GM13976 (cell line): ENCODE measurements at regions not wholly inside any gene's neighbourhood (a gene's known extent, or its start where the extent isn't known, plus 50 kb on each side); places are given as distances from the start of the nearest gene placed in this dataset.

Source experiments
- DNase-seq: peaks from one replicate; pipeline ENCODE4 v3.0.0; 2012; ENCODE audit warnings: low spot score
- CTCF ChIP-seq: IDR thresholded peaks from 2 replicates; pipeline ENCODE4 v1.5.1; 2012; ENCODE audit warnings: borderline replicate concordance, mild to moderate bottlenecking; ENCODE audit not compliant: insufficient read depth; ENCODE audit errors: extremely low read depth, missing control alignments, control extremely low read depth
- in situ Hi-C: fragments of 300-500 bp; cut with MboI; formaldehyde crosslinking; loops from one replicate; pipeline ENCODE4 v1.12.0; 2022; ENCODE audit warnings: low sequenced_read_pairs, mixed read lengths, inconsistent platforms; ENCODE audit not compliant: unreplicated experiment

DNA sequence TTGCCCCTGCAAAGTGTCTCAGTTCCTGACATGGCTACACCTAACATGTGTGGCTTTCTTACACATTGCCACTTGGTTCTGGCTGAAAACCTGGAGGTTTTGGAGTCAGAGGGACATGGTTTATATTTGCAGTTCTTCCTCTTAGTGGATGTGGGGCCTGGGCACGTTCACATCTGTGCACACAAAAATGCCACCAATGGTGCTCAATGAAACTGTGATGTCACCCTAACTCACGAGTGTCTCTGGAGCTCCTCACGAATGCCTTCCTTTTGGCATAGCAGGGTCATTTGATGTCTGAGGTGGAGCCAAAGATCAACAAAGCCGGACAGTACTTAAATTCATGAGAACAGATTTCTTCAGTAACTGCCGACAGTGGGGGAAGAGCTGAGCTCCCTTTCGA is 231.7 kb upstream of the HS6ST1 start:
- no peak for DNase-seq
- TF ChIP-seq CTCF: no peak
- in situ Hi-C loops: no loop called here

- no peak for DNase-seq
- TF ChIP-seq CTCF: no peak
- in situ Hi-C loops: no loop called here
These were observed 232.2 kb upstream of the HS6ST1 start for GRCh38 chr2:128550801-128551416.

- in situ Hi-C loops: no loop called here
- no peak for TF ChIP-seq CTCF
- no peak for DNase-seq
These were observed 232.8 kb upstream of the HS6ST1 start for GRCh38 chr2:128551435-128551834.

DNA sequence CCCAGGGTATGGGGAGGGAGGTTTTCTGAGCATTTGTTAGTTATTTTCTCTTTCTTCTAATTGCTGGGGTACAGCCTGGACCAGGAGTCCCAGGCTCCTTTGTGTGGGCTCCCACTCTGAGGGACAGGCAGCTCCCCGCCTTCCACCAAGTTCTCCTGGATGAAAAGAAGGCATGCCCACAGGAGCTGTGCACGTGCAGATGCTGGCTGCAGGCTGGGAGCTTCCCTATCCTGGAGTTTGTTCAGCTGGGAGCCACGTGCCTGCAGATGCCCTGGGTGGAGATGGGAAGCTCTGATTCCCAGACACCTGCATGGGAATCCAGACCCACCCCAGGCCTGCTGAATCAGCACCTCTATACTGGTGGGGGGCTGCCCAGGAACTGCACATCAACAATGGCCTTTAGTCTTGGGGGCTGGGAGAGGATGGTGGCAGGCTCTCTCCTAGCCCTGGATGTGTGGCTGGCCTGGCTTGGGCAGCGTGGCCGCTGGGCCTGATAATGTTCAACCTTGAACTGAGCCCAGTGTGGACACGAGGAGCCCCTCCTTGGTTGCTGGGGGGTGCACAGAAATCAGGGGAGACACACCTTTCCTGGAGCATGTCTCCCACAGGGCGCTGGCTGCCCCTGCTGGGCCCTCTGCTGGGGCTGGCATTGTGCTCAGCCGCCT is 233.6 kb upstream of the HS6ST1 start:
- DNase-seq: no peak
- TF ChIP-seq CTCF: no peak
- in situ Hi-C loops: no loop called here

GRCh38 chr2:128552806-128553551 is 234.3 kb upstream of the HS6ST1 start:
- no peak for TF ChIP-seq CTCF
- no peak for DNase-seq

GRCh38 chr2:128554151-128554769 is 235.6 kb upstream of the HS6ST1 start:
- in situ Hi-C loops: no loop called here
- no peak for DNase-seq

More at GRCh38 chr2:128552806-128553551, 234.3 kb upstream of the HS6ST1 start:
- in situ Hi-C loops: no loop called here

More at GRCh38 chr2:128554151-128554769, 235.6 kb upstream of the HS6ST1 start:
- TF ChIP-seq CTCF: no peak
